Sigmoid colon (tissue), 6 donors: ENCODE measurements at regions not wholly inside any gene's neighbourhood (a gene's known extent, or its start where the extent isn't known, plus 50 kb on each side); places are given as distances from the start of the nearest gene placed in this dataset.

Experiments used
- DNase-seq: peaks from one replicate; pipeline ENCODE4 v3.0.0-alpha.2; 2019
- H3K27ac ChIP-seq, 4 donors: fragments of 200-600 bp; sonication (generic); one replicate each; pipeline ENCODE4 v1.5.1; 2016 to 2019; ENCODE audit warnings: mild to moderate bottlenecking in 1 of 4
- H3K27me3 ChIP-seq, 3 donors: fragments of 200-600 bp; sonication (generic); one replicate each; pipeline ENCODE4 v1.5.1; 2019; ENCODE audit warnings: mild to moderate bottlenecking in 1 of 3
- H3K36me3 ChIP-seq, 4 donors: fragments of 200-600 bp; sonication (generic); one replicate each; pipeline ENCODE4 v1.5.1; 2016 to 2019
- H3K4me1 ChIP-seq, 4 donors: fragments of 200-600 bp; sonication (generic); one replicate each; pipeline ENCODE4 v1.5.1; 2017 to 2019
- H3K4me3 ChIP-seq, 4 donors: fragments of 200-600 bp; sonication (generic); one replicate each; pipeline ENCODE4 v1.5.1; 2017 to 2019; ENCODE audit warnings: mild to moderate bottlenecking in 2 of 4, moderate library complexity in 1 of 4
- H3K9me3 ChIP-seq, 4 donors: fragments of 200-600 bp in 3 of 4; sonication (generic) in 3 of 4; one replicate each; pipeline versions ENCODE4 v1.5.1 to v1.6.1; 2013 to 2019
- CTCF ChIP-seq, 4 experiments: fragments of 450-650 bp in 3 of 4; fragments of 200-600 bp in 1 of 4; IDR thresholded peaks; one replicate each; pipeline ENCODE4 v1.5.1; 2016 to 2019; ENCODE audit warnings: antibody characterized with exemption in 4 of 4, mild to moderate bottlenecking in 3 of 4, moderate library complexity in 2 of 4
- EP300 ChIP-seq, 4 donors: sonication (generic); formaldehyde crosslinking; IDR thresholded peaks; one replicate each; pipeline ENCODE4 v1.6.1; 2017; ENCODE audit warnings: antibody characterized with exemption in 4 of 4
- POLR2A ChIP-seq, 2 donors: fragments of 450-650 bp; IDR thresholded peaks; one replicate each; pipeline ENCODE4 v1.6.1; 2016; ENCODE audit warnings: antibody characterized with exemption in 2 of 2, mild to moderate bottlenecking in 2 of 2, moderate library complexity in 2 of 2
- POLR2AphosphoS5 ChIP-seq, 4 donors: sonication (generic); formaldehyde crosslinking; IDR thresholded peaks; one replicate each; pipeline ENCODE4 v1.6.1; 2017; ENCODE audit warnings: antibody characterized with exemption in 4 of 4
- WGBS, 2 donors: extraction: QIAGEN DNeasy Blood & Tissue Kit; methylation state at CpG; one replicate each; pipeline ENCODE4 v1.1.7; 2013; 5-methylcytosine and 5-hydroxymethylcytosine counted together
- intact Hi-C: fragments of 100-400 bp; cut with DNase I; formaldehyde crosslinking; loops from one replicate; pipeline ENCODE4 v1.15.1; 2023
- donor health status: healthy with polysubstance abuse.
- donor health status: healthy.

GRCh38 chr15:96515371-96515770 is 184.9 kb downstream of the NR2F2 start:
- TF ChIP-seq POLR2A (IDR thresholded peaks at IDR 0.05) (no peak), EP300 (IDR thresholded peaks at IDR 0.05) (no peak), POLR2AphosphoS5 (IDR thresholded peaks at IDR 0.05) (no peak), CTCF (IDR thresholded peaks at IDR 0.05) (no peak)
- no peak overlapping the region for H3K4me3 ChIP-seq
- no peak overlapping the region for H3K27ac ChIP-seq
- no peaks in the 10 kb centered on the region for H3K4me1 ChIP-seq
- no peaks in the 10 kb centered on the region for H3K27me3 ChIP-seq
- peaks cover 0 to 3% (median 0%) of the 10 kb centered on the region in 4 donors for H3K9me3 ChIP-seq
- 24 to 62% methylated on average over 3 of the region's 3 CpGs for WGBS, 2 donors
- intact Hi-C loops: no loop called here
- no peaks in the 10 kb centered on the region for H3K36me3 ChIP-seq
- no peak for DNase-seq

DNA sequence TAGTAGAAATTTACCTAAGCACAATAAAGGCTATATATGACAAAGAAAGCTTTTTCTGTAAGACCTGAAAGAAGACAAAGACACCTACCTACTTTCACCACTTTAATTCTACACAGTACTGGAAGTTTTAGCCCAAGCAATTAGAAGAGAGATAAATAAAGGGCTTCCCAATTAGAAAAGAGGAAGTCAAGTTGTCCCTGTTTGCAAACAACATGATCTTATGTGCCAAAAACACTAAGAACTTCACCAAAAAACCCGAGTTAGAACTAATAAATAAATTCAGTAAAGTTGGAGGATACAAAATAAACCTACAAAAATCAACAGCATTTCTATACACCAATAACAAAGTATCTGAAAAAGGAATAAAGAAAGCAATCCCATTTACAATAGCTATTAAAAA is 190.9 kb downstream of the NR2F2 start:
- no peak for DNase-seq
- no peaks in the 10 kb centered on the region for H3K36me3 ChIP-seq
- no peak overlapping the region for H3K4me3 ChIP-seq
- H3K27ac ChIP-seq: no peak overlapping the region
- WGBS, 2 donors: 47 to 71% methylated on average over 1 of the region's 1 CpG
- no peaks in the 10 kb centered on the region for H3K27me3 ChIP-seq
- H3K4me1 ChIP-seq: no peaks in the 10 kb centered on the region
- intact Hi-C loops: no loop called here
- TF ChIP-seq POLR2A (IDR thresholded peaks at IDR 0.05) (no peak), POLR2AphosphoS5 (IDR thresholded peaks at IDR 0.05) (no peak), CTCF (IDR thresholded peaks at IDR 0.05) (no peak), EP300 (IDR thresholded peaks at IDR 0.05) (no peak)
- peaks cover 0 to 3% (median 0%) of the 10 kb centered on the region in 4 donors for H3K9me3 ChIP-seq

DNA sequence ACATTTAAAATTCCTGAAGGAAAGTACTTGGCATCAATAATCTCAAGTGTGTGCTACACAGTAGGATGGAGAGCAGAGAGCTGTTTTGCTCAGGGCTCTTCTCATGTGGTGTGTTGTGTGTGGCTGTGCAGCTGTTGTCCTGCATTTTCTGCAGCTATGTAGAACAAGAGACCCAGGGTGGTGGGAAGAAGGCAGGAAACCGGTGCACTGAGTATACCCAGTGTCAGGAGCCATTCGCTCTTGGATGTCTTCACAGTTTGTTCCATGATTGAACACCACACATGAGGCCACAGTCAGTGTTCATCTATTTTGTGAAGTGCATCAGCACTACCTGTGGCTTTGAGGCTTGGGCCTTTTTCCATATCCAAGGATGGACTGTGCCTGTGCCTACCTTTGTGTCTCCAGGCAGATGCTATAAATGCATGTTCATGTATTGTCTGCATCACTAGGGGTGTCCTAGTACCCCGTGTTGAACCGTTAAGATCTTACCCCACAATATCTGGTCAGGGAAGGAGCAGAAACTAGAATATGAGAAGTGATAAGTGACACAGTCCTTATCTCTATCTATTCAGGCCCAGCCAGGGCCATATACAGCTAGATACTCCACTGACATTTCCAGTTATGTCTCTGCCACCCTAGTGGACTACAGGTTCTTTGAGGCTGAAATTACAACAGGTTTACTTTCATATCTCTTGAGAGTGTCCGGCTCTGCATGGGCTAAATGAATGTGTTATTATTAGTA is 194.3 kb downstream of the NR2F2 start:
- intact Hi-C loops: no loop called here
- H3K9me3 ChIP-seq: no peaks in the 10 kb centered on the region
- WGBS, 2 donors: 70 to 73% methylated on average over 5 of the region's 5 CpGs
- no peak overlapping the region for H3K27ac ChIP-seq
- TF ChIP-seq POLR2AphosphoS5 (IDR thresholded peaks at IDR 0.05) (no peak), EP300 (IDR thresholded peaks at IDR 0.05) (no peak)
- no peaks in the 10 kb centered on the region for H3K36me3 ChIP-seq
- no peak for DNase-seq
- no peaks in the 10 kb centered on the region for H3K4me1 ChIP-seq
- H3K27me3 ChIP-seq: no peaks in the 10 kb centered on the region
- no peak overlapping the region for H3K4me3 ChIP-seq

- no peaks in the 10 kb centered on the region for H3K27me3 ChIP-seq
- intact Hi-C loops: no loop called here
- H3K27ac ChIP-seq: no peak overlapping the region
- H3K36me3 ChIP-seq: no peaks in the 10 kb centered on the region
- no peak for TF ChIP-seq POLR2AphosphoS5 (IDR thresholded peaks at IDR 0.05)
- H3K9me3 ChIP-seq: no peaks in the 10 kb centered on the region
- DNase-seq: no peak
- H3K4me3 ChIP-seq: no peak overlapping the region
- H3K4me1 ChIP-seq: no peaks in the 10 kb centered on the region
- WGBS, 2 donors: 23 to 72% methylated on average over 4 of the region's 4 CpGs
These were observed 204.6 kb downstream of the NR2F2 start for GRCh38 chr15:96535148-96535547.

GRCh38 chr15:96538491-96538890 is 208.0 kb downstream of the NR2F2 start:
- TF ChIP-seq EP300 (IDR thresholded peaks at IDR 0.05) (no peak), CTCF (IDR thresholded peaks at IDR 0.05) (no peak), POLR2AphosphoS5 (IDR thresholded peaks at IDR 0.05) (no peak), POLR2A (IDR thresholded peaks at IDR 0.05) (no peak)
- Histone ChIP-seq H3K4me3 (no peak overlapping the region), H3K4me1 (no peaks in the 10 kb centered on the region), H3K36me3 (no peaks in the 10 kb centered on the region), H3K9me3 (no peaks in the 10 kb centered on the region), H3K27me3 (no peaks in the 10 kb centered on the region), H3K27ac (no peak overlapping the region)
- intact Hi-C loops: no loop called here
- DNase-seq: no peak
- WGBS, 2 donors: 77 to 85% methylated on average over 3 of the region's 3 CpGs

DNA sequence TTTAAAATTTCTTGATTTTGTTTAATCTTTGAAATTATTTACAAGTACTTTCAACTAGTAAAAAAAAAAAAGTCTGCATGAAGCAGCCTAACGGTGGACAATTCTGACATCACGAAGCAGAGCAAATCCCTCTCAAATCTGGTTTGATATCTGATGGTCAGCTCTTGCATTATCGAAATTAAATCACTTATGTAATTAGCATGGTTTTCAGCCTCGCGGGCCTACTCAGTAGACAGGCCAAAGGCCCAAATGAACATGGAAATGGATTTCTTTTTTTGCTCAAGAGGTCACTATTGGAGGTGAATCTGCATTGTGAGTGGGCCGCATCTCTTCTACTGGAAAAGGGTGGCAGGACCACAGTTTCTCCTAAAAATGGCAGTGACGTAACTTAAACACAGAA is 209.8 kb downstream of the NR2F2 start:
- no peaks in the 10 kb centered on the region for H3K9me3 ChIP-seq
- H3K27ac ChIP-seq: no peak overlapping the region
- H3K36me3 ChIP-seq: no peaks in the 10 kb centered on the region
- H3K4me1 ChIP-seq: no peaks in the 10 kb centered on the region
- H3K4me3 ChIP-seq: no peak overlapping the region
- no peak for DNase-seq
- no peak for TF ChIP-seq POLR2AphosphoS5 (IDR thresholded peaks at IDR 0.05)
- no peak for TF ChIP-seq EP300 (IDR thresholded peaks at IDR 0.05)
- no peak for TF ChIP-seq CTCF (IDR thresholded peaks at IDR 0.05)
- TF ChIP-seq POLR2A (IDR thresholded peaks at IDR 0.05): no peak
- 88 to 93% methylated on average over 7 of the region's 7 CpGs for WGBS, 2 donors
- intact Hi-C loops: no loop called here
- no peaks in the 10 kb centered on the region for H3K27me3 ChIP-seq
